GM19025 (cell line): ENCODE measurements at regions not wholly inside any gene's neighbourhood (a gene's known extent, or its start where the extent isn't known, plus 50 kb on each side); places are given as distances from the start of the nearest gene placed in this dataset.

ENCODE experiments used
- ATAC-seq: cut with Tn5 transposase; IDR thresholded peaks from one replicate; pipeline ENCODE4 v1.9.1; 2021; ENCODE audit warnings: mild to moderate bottlenecking, low read depth, moderate library complexity; ENCODE audit not compliant: unreplicated experiment

- ATAC-seq: no peak
These were observed 102.8 kb upstream of the MTPN start for GRCh38 chr7:136079934-136080333.

- no peak for ATAC-seq
These were observed 102.3 kb upstream of the MTPN start for GRCh38 chr7:136079478-136079892.

- ATAC-seq: no peak
These were observed 101.9 kb upstream of the MTPN start for GRCh38 chr7:136079066-136079465.

- no peak for ATAC-seq
These were observed 101.5 kb upstream of the MTPN start for GRCh38 chr7:136078630-136079029.

- ATAC-seq: no peak
These were observed 99.8 kb upstream of the MTPN start for GRCh38 chr7:136076954-136077353.

GRCh38 chr7:136074843-136075242, 97.7 kb upstream of the MTPN start:
- no peak for ATAC-seq

- ATAC-seq: no peak
These were observed 95.3 kb upstream of the MTPN start for GRCh38 chr7:136072447-136072846.

- ATAC-seq: no peak
These were observed 93.8 kb upstream of the MTPN start for GRCh38 chr7:136070736-136071505.

- ATAC-seq: no peak
These were observed 92.8 kb upstream of the MTPN start for GRCh38 chr7:136069840-136070529.

- no peak for ATAC-seq
These were observed 90.1 kb upstream of the MTPN start for GRCh38 chr7:136067277-136067676.

GRCh38 chr7:136066304-136067143, 89.4 kb upstream of the MTPN start:
- ATAC-seq: no peak

GRCh38 chr7:136064627-136065237, 87.6 kb upstream of the MTPN start:
- no peak for ATAC-seq

- ATAC-seq: no peak
These were observed 86.9 kb upstream of the MTPN start for GRCh38 chr7:136064081-136064480.

GRCh38 chr7:136063326-136063666, 86.1 kb upstream of the MTPN start:
- ATAC-seq: no peak

GRCh38 chr7:136062625-136063325, 85.6 kb upstream of the MTPN start:
- no peak for ATAC-seq

- ATAC-seq: no peak
These were observed 84.3 kb upstream of the MTPN start for GRCh38 chr7:136061433-136061832.

- no peak for ATAC-seq
These were observed 81.4 kb upstream of the MTPN start for GRCh38 chr7:136058546-136058945.

- ATAC-seq: no peak
These were observed 80.3 kb upstream of the MTPN start for GRCh38 chr7:136057509-136057908.

GRCh38 chr7:136056651-136057231, 79.6 kb upstream of the MTPN start:
- no peak for ATAC-seq

- ATAC-seq: no peak
These were observed 78.1 kb upstream of the MTPN start for GRCh38 chr7:136055266-136055665.
